Adipocyte (in vitro differentiated cells): ENCODE measurements at regions not wholly inside any gene's neighbourhood (a gene's known extent, or its start where the extent isn't known, plus 50 kb on each side); places are given as distances from the start of the nearest gene placed in this dataset.

Experiments
- DNase-seq: peaks from one replicate; pipeline ENCODE4 v3.0.0-alpha.2; 2015; ENCODE audit warnings: low read depth
- H3K27me3 ChIP-seq: replicated peaks from 2 replicates; pipeline ENCODE4 v1.7.0; 2013; ENCODE audit warnings: mild to moderate bottlenecking, low read length, moderate library complexity; ENCODE audit not compliant: control insufficient read depth, insufficient read depth
- H3K36me3 ChIP-seq: 2 replicates; pipeline ENCODE4 v1.7.0; 2013; ENCODE audit warnings: low read length, mild to moderate bottlenecking, moderate library complexity; ENCODE audit not compliant: control insufficient read depth, insufficient read depth, severe bottlenecking
- H3K4me1 ChIP-seq: 2 replicates; pipeline ENCODE4 v1.7.0; 2013; ENCODE audit warnings: mild to moderate bottlenecking, low read length, moderate library complexity; ENCODE audit not compliant: control insufficient read depth, insufficient read depth
- H3K4me3 ChIP-seq: 2 replicates; pipeline ENCODE4 v1.7.0; 2013; ENCODE audit warnings: mild to moderate bottlenecking, low read length, moderate library complexity
- H3K9ac ChIP-seq: 2 replicates; pipeline ENCODE4 v1.7.0; 2013; ENCODE audit warnings: mild to moderate bottlenecking, low read length, moderate library complexity
- H3K9me3 ChIP-seq: 2 replicates; pipeline ENCODE4 v1.7.0; 2013; ENCODE audit warnings: mild to moderate bottlenecking, low read length, moderate library complexity; ENCODE audit not compliant: control insufficient read depth

DNA sequence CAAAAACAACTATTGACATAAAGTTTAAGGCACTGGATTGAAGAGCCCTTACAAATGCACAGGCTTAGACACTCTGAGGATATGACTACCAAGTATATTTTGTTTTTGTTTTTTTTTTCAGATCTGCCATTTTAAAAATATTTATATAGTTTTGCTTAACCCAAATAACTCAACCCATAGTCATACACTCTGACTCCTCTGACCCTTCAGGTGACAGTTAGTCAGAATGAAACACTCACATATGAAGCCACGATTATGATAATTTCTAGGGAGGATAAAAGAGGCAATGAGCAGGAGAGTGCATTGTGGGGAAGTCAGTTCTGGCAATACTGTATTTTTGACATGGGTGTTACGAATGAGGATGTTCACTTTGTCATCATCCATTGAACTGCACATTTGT lies 774.7 kb downstream of the MECOM start:
- Histone ChIP-seq H3K4me3 (no peak overlapping the region), H3K4me1 (peaks cover 6% of the 10 kb centered on the region), H3K9ac (no peak overlapping the region), H3K27me3 (no peaks in the 10 kb centered on the region), H3K36me3 (no peaks in the 10 kb centered on the region), H3K9me3 (no peaks in the 10 kb centered on the region)
- no peak for DNase-seq

DNA sequence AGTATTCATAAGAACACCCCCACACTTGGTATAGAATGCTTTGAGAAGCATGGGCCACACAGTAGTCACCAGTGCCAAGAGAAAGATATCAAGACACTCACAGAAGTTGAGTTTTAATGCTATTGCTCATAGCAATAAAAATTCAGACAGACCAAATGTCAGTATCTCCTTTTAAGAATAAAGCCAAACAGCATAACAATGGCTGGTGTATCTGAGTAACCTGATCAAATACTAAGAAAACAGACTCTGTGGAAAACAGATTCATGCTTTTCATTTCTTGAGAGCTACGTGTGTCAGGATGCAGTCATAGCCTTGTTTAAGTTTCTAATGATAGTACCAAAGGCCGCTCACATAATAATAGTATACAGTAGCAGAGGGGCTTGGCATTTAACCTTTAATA lies 778.5 kb downstream of the MECOM start:
- Histone ChIP-seq H3K9ac (no peak overlapping the region), H3K4me1 (peaks cover 6% of the 10 kb centered on the region), H3K9me3 (no peaks in the 10 kb centered on the region), H3K27me3 (no peaks in the 10 kb centered on the region), H3K4me3 (no peak overlapping the region), H3K36me3 (no peaks in the 10 kb centered on the region)
- DNase-seq, result peak; percentile 51

GRCh38 chr3:168884353-168884903 lies 779.1 kb downstream of the MECOM start:
- no peaks in the 10 kb centered on the region for H3K36me3 ChIP-seq
- H3K4me1 ChIP-seq, result peaks cover 6% of the 10 kb centered on the region
- H3K27me3 ChIP-seq, result no peaks in the 10 kb centered on the region
- no peaks in the 10 kb centered on the region for H3K9me3 ChIP-seq
- peak; percentile 85 for DNase-seq
- no peak overlapping the region for H3K9ac ChIP-seq
- H3K4me3 ChIP-seq, result no peak overlapping the region

GRCh38 chr3:168883145-168883544 lies 780.4 kb downstream of the MECOM start:
- Histone ChIP-seq H3K9ac (no peak overlapping the region), H3K9me3 (no peaks in the 10 kb centered on the region), H3K4me3 (no peak overlapping the region), H3K36me3 (no peaks in the 10 kb centered on the region), H3K27me3 (no peaks in the 10 kb centered on the region), H3K4me1 (peaks cover 14% of the 10 kb centered on the region)
- no peak for DNase-seq

GRCh38 chr3:168881804-168882203 lies 781.7 kb downstream of the MECOM start:
- H3K36me3 ChIP-seq, result no peaks in the 10 kb centered on the region
- H3K9me3 ChIP-seq, result no peaks in the 10 kb centered on the region
- H3K4me3 ChIP-seq, result no peak overlapping the region
- no peaks in the 10 kb centered on the region for H3K27me3 ChIP-seq
- peaks cover 15% of the 10 kb centered on the region for H3K4me1 ChIP-seq
- no peak overlapping the region for H3K9ac ChIP-seq
- DNase-seq, result no peak

DNA sequence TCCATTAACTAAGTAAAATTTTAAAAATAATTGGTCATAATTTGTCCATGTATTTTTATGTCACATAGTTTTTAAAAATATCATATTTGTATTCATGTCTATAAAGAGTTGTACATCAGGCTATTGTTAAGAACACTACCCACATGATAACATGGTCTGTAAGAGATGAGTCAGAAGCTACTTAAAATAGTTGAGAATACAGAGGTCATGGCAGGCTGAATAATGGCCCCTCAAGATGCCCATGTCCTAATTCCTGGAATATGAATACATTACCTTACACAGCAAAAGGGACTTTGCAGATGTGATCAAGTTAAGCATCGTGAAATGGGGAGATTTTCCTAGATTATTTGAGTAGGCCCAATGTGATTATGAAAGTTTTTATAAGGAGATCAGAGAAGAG lies 782.9 kb upstream of the GOLIM4 start:
- Histone ChIP-seq H3K9ac (no peak overlapping the region), H3K4me1 (peaks cover 8% of the 10 kb centered on the region), H3K9me3 (no peaks in the 10 kb centered on the region), H3K36me3 (no peaks in the 10 kb centered on the region), H3K4me3 (no peak overlapping the region), H3K27me3 (no peaks in the 10 kb centered on the region)
- DNase-seq, result peak; percentile 20

DNA sequence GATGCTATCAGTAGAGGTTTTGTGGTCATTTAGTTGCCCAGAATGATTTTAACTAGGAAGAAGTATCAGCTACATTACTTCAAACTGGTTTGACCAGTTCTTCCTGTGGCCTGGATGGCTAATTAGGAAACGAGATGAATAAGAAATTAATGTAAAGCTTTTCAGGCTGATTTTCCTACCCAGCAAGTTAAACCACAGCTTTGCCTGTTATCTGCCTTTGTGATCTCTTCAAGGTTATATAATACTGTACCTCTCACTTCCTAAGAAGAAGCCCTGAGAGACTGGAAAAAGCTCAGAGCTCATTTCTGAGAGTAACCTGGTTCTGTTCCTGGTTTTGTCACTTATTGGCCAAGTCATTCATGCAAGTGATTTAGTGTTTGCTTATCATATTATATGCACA lies 782.2 kb upstream of the GOLIM4 start:
- no peak for DNase-seq
- Histone ChIP-seq H3K9ac (no peak overlapping the region), H3K4me1 (peaks cover 8% of the 10 kb centered on the region), H3K36me3 (no peaks in the 10 kb centered on the region), H3K4me3 (no peak overlapping the region), H3K9me3 (no peaks in the 10 kb centered on the region), H3K27me3 (no peaks in the 10 kb centered on the region)

DNA sequence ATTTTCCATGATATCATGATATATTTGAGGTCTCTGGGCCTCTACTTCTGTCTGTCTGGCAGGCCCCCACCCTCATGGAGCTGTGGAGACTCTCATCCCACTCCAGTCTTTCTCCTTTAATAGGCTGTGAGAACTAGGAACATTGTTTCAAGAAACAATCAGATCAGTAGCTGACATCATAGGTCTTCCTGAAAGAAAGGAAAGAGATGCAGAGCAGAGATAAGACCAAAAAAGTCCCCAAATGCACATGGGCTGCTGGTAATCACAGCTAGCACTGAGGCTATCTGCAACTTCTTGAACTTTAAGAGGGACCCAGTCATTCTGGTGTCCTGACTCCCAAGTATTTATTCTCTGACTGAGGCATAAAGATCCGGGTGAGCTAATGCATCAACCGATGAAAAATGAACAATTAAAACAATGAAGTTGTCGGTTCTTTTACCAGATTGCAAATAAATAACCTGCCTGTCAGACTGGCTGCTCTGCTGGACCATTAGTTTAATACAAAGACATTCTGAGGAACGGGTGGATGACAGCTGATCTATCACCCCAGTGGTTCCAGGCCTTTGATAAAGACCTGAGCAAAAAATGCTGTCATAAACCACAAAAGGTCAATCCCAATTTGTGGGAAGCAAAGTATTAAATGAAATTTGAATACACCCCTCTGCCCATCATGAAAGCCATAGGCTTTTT lies 780.8 kb upstream of the GOLIM4 start:
- no peak overlapping the region for H3K4me3 ChIP-seq
- H3K36me3 ChIP-seq, result no peaks in the 10 kb centered on the region
- H3K9me3 ChIP-seq, result no peaks in the 10 kb centered on the region
- no peak overlapping the region for H3K9ac ChIP-seq
- H3K27me3 ChIP-seq, result no peaks in the 10 kb centered on the region
- peaks cover 8% of the 10 kb centered on the region for H3K4me1 ChIP-seq
- no peak for DNase-seq

DNA sequence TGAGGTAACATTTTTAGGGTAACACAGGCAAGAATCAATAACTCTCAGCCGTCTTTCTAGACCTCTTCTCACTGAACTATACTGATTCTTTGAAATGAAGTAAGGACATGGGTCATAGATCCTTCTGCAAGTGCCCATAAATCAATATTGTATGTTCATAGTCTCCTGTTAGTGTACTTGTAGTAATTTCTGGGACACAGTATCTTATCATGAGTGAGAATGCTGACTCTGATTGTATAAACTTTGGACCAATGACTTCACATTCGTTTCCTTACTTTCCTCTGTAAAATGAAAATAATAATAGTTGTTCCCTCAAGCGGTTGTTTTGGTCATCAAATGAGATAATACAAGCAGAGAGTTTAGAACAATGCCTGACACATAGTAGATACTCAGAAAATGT lies 777.1 kb upstream of the GOLIM4 start:
- Histone ChIP-seq H3K9ac (no peak overlapping the region), H3K36me3 (no peaks in the 10 kb centered on the region), H3K9me3 (no peaks in the 10 kb centered on the region), H3K4me3 (no peak overlapping the region), H3K27me3 (no peaks in the 10 kb centered on the region), H3K4me1 (no peaks in the 10 kb centered on the region)
- DNase-seq, result no peak

- H3K9ac ChIP-seq, result no peak overlapping the region
- no peaks in the 10 kb centered on the region for H3K27me3 ChIP-seq
- no peak for DNase-seq
- H3K4me1 ChIP-seq, result no peaks in the 10 kb centered on the region
- H3K36me3 ChIP-seq, result no peaks in the 10 kb centered on the region
- H3K9me3 ChIP-seq, result no peaks in the 10 kb centered on the region
- no peak overlapping the region for H3K4me3 ChIP-seq
Measured at GRCh38 chr3:168870892-168871291, 775.2 kb upstream of the GOLIM4 start.

- Histone ChIP-seq H3K9me3 (no peaks in the 10 kb centered on the region), H3K4me3 (no peak overlapping the region), H3K27me3 (peaks cover 3% of the 10 kb centered on the region), H3K4me1 (no peaks in the 10 kb centered on the region), H3K36me3 (no peaks in the 10 kb centered on the region), H3K9ac (no peak overlapping the region)
- peak; percentile 83 for DNase-seq
Measured at GRCh38 chr3:168865022-168865551, 769.4 kb upstream of the GOLIM4 start.
